K562 (cell line): ENCODE measurements at regions not wholly inside any gene's neighbourhood (a gene's known extent, or its start where the extent isn't known, plus 50 kb on each side); places are given as distances from the start of the nearest gene placed in this dataset.

Experiments
- ETV1 ChIP-seq: fragments of 450-650 bp; conservative IDR thresholded peaks from 2 replicates; pipeline ENCODE4 v1.6.1; 2016; ENCODE audit warnings: missing genetic modification characterization, control low read depth, low read depth, missing compliant biosample characterization
- HNRNPUL1 ChIP-seq: fragments of 200-400 bp; formaldehyde crosslinking; IDR thresholded peaks from 2 replicates; pipeline ENCODE4 v1.6.1; 2017; ENCODE audit warnings: low read length
- HOXB6 ChIP-seq: fragments of 250-450 bp; sonication (Bioruptor Pico); IDR thresholded peaks from 2 replicates; pipeline ENCODE4 v1.5.1; 2022; ENCODE audit warnings: mild to moderate bottlenecking, borderline replicate concordance
- MTA3 ChIP-seq: fragments of 450-650 bp; formaldehyde crosslinking; IDR thresholded peaks from 2 replicates; pipeline ENCODE4 v1.6.1; 2017; ENCODE audit warnings: mild to moderate bottlenecking, borderline replicate concordance
- NBN ChIP-seq: fragments of 450-650 bp; IDR thresholded peaks from 2 replicates; pipeline ENCODE4 v1.6.1; 2016; ENCODE audit warnings: low read depth, mild to moderate bottlenecking
- NR4A1 ChIP-seq, 2 experiments: fragments of 250-450 bp in 1 of 2; fragments of 450-650 bp in 1 of 2; sonication (Bioruptor Pico) in 1 of 2; IDR thresholded peaks; 2 replicates each; pipeline versions ENCODE4 v1.4.0 to v1.6.1; 2016 to 2020; ENCODE audit warnings: mild to moderate bottlenecking in 2 of 2, missing compliant biosample characterization in 1 of 2, missing genetic modification characterization in 1 of 2, moderate library complexity in 1 of 2
- POLR2A ChIP-seq: fragments of 450-650 bp; conservative IDR thresholded peaks from 2 replicates; pipeline ENCODE4 v1.6.1; 2016
- POLR3G ChIP-seq: IDR thresholded peaks from 2 replicates; pipeline ENCODE4 v1.6.1; 2011; ENCODE audit not compliant: insufficient read length, insufficient replicate concordance; ENCODE audit errors: extremely low read depth
- SREBF1 ChIP-seq: fragments of 150-350 bp; IDR thresholded peaks from 2 replicates; pipeline ENCODE4 v1.6.1; 2014; ENCODE audit warnings: antibody characterized with exemption, low read depth, low read length, borderline replicate concordance
- TAF7 ChIP-seq: fragments of 450-650 bp; IDR thresholded peaks from 2 replicates; pipeline ENCODE4 v1.6.1; 2016; ENCODE audit warnings: missing genetic modification characterization, missing compliant biosample characterization
- TAL1 ChIP-seq: fragments of 450-650 bp; IDR thresholded peaks from 2 replicates; pipeline ENCODE4 v1.6.1; 2016; ENCODE audit warnings: mild to moderate bottlenecking
- TEAD4 ChIP-seq, 2 experiments: sonication (generic) in 1 of 2; formaldehyde crosslinking in 1 of 2; IDR thresholded peaks; 2 replicates each; pipeline versions ENCODE4 v1.6.1 to v1.8.0; 2012 to 2022; ENCODE audit warnings: borderline replicate concordance in 1 of 2, inconsistent platforms in 1 of 2, low read length in 1 of 2, mild to moderate bottlenecking in 1 of 2, missing genetic modification reagents in 1 of 2
- ZNF12 ChIP-seq: sonication (generic); formaldehyde crosslinking; IDR thresholded peaks from 2 replicates; pipeline ENCODE4 v1.4.0; 2020; ENCODE audit warnings: mild to moderate bottlenecking, missing genetic modification reagents
- ZNF24 ChIP-seq: fragments of 450-650 bp; IDR thresholded peaks from 2 replicates; pipeline ENCODE4 v1.6.1; 2016
- TF ChIP-seq, protein P1 (sequence below): fragments of 450-650 bp; IDR thresholded peaks from 2 replicates; pipeline ENCODE4 v1.6.1; 2016; ENCODE audit warnings: mild to moderate bottlenecking
- TF ChIP-seq, protein P2 (sequence below): fragments of 250-450 bp; sonication (Bioruptor Pico); IDR thresholded peaks from 2 replicates; pipeline ENCODE4 v1.4.0; 2020
- TF ChIP-seq, protein P3 (sequence below): fragments of 450-650 bp; IDR thresholded peaks from 2 replicates; pipeline ENCODE4 v1.6.1; 2016; ENCODE audit warnings: borderline replicate concordance
- TF ChIP-seq, protein P4 (sequence below): sonication (generic); formaldehyde crosslinking; IDR thresholded peaks from 2 replicates; pipeline ENCODE4 v1.8.0; 2022; ENCODE audit warnings: mild to moderate bottlenecking, missing genetic modification reagents
- TF ChIP-seq, protein P5 (sequence below): fragments of 450-650 bp; formaldehyde crosslinking; IDR thresholded peaks from 2 replicates; pipeline ENCODE4 v1.4.0; 2020; ENCODE audit warnings: mild to moderate bottlenecking, moderate library complexity

DNA sequence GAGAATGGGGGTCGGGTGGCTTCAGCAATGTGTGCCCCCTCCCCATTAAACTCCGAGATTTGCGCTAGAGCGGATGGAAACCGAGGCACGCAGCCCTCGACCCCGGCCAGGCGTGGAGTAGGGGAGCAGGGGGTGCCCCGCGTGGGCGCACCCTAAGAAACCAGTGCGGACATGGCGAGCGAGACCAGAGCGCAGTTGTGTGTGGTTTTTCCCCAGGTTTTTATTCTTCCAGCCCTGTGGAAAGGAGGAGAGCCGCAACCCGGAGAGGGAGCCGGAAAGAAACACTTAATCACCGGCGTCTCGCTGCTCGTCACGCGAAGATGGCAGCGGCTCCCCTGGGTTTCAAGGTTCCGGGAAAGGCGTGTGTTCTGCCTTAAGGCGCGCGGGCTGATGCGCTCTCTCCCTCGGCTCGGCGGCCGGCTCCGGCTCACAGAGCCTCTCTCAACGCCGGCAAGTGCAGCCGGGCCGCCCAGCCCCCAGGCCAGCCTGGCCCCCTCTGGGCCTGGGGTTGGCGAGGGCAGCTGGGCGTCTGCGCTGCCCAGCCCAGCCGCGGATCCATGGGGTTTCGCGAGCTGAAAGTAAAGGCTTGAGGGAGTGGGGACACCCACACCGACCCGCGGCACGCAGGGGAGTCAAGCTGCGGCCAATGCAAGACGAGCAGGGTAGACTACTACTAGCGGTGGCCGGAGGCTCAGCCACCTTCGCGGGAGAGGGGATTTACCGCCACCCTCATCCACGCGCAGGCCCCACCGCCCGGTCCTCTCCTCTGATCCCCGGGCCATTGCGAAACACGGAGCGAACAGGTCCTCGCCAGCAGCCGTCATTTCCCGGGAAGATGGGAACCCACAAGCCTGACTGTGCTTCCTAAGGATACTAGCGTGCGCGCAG is 74.0 kb upstream of the BCOR start (continued):
- TF ChIP-seq TAL1 (no peak), ZNF12 (CRISPR knock-in tag) (no peak), NR4A1 (CRISPR knock-in tag; IDR thresholded peaks at IDR 0.05) (0 out of 2 replicates have a peak, but pooled peaks have one; percentile 16), NR4A1 (tag; IDR thresholded peaks at IDR 0.05) (no peak), MTA3 (no peak), ETV1 (tag) (no peak), POLR3G (no peak), HNRNPUL1 (no peak), POLR2A (peak; percentile 63; the same call in 1 of the 2 replicates), HOXB6 (no peak), TEAD4 (IDR thresholded peaks at IDR 0.05; ENCODE audit: low read length) (no peak), TEAD4 (CRISPR knock-in tag; IDR thresholded peaks at IDR 0.05; ENCODE audit: borderline replicate concordance) (no peak), SREBF1 (no peak), TAF7 (tag) (0 out of 2 replicates have a peak, but pooled peaks have one; percentile 9), NBN (no peak), ZNF24 (no peak)
- TF ChIP-seq, protein P1, sequence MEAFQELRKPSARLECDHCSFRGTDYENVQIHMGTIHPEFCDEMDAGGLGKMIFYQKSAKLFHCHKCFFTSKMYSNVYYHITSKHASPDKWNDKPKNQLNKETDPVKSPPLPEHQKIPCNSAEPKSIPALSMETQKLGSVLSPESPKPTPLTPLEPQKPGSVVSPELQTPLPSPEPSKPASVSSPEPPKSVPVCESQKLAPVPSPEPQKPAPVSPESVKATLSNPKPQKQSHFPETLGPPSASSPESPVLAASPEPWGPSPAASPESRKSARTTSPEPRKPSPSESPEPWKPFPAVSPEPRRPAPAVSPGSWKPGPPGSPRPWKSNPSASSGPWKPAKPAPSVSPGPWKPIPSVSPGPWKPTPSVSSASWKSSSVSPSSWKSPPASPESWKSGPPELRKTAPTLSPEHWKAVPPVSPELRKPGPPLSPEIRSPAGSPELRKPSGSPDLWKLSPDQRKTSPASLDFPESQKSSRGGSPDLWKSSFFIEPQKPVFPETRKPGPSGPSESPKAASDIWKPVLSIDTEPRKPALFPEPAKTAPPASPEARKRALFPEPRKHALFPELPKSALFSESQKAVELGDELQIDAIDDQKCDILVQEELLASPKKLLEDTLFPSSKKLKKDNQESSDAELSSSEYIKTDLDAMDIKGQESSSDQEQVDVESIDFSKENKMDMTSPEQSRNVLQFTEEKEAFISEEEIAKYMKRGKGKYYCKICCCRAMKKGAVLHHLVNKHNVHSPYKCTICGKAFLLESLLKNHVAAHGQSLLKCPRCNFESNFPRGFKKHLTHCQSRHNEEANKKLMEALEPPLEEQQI: no peak
- TF ChIP-seq, protein P2, sequence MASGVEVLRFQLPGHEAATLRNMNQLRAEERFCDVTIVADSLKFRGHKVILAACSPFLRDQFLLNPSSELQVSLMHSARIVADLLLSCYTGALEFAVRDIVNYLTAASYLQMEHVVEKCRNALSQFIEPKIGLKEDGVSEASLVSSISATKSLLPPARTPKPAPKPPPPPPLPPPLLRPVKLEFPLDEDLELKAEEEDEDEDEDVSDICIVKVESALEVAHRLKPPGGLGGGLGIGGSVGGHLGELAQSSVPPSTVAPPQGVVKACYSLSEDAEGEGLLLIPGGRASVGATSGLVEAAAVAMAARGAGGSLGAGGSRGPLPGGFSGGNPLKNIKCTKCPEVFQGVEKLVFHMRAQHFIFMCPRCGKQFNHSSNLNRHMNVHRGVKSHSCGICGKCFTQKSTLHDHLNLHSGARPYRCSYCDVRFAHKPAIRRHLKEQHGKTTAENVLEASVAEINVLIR (CRISPR knock-in tag): no peak
- TF ChIP-seq, protein P3, sequence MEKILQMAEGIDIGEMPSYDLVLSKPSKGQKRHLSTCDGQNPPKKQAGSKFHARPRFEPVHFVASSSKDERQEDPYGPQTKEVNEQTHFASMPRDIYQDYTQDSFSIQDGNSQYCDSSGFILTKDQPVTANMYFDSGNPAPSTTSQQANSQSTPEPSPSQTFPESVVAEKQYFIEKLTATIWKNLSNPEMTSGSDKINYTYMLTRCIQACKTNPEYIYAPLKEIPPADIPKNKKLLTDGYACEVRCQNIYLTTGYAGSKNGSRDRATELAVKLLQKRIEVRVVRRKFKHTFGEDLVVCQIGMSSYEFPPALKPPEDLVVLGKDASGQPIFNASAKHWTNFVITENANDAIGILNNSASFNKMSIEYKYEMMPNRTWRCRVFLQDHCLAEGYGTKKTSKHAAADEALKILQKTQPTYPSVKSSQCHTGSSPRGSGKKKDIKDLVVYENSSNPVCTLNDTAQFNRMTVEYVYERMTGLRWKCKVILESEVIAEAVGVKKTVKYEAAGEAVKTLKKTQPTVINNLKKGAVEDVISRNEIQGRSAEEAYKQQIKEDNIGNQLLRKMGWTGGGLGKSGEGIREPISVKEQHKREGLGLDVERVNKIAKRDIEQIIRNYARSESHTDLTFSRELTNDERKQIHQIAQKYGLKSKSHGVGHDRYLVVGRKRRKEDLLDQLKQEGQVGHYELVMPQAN: no peak
- TF ChIP-seq, protein P4, sequence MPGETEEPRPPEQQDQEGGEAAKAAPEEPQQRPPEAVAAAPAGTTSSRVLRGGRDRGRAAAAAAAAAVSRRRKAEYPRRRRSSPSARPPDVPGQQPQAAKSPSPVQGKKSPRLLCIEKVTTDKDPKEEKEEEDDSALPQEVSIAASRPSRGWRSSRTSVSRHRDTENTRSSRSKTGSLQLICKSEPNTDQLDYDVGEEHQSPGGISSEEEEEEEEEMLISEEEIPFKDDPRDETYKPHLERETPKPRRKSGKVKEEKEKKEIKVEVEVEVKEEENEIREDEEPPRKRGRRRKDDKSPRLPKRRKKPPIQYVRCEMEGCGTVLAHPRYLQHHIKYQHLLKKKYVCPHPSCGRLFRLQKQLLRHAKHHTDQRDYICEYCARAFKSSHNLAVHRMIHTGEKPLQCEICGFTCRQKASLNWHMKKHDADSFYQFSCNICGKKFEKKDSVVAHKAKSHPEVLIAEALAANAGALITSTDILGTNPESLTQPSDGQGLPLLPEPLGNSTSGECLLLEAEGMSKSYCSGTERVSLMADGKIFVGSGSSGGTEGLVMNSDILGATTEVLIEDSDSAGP: no peak
- TF ChIP-seq, protein P5, sequence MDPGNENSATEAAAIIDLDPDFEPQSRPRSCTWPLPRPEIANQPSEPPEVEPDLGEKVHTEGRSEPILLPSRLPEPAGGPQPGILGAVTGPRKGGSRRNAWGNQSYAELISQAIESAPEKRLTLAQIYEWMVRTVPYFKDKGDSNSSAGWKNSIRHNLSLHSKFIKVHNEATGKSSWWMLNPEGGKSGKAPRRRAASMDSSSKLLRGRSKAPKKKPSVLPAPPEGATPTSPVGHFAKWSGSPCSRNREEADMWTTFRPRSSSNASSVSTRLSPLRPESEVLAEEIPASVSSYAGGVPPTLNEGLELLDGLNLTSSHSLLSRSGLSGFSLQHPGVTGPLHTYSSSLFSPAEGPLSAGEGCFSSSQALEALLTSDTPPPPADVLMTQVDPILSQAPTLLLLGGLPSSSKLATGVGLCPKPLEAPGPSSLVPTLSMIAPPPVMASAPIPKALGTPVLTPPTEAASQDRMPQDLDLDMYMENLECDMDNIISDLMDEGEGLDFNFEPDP (CRISPR knock-in tag): no peak
